Large intestine (tissue), 3 donors: ENCODE measurements at regions not wholly inside any gene's neighbourhood (a gene's known extent, or its start where the extent isn't known, plus 50 kb on each side); places are given as distances from the start of the nearest gene placed in this dataset.

Experiments used
- DNase-seq, 2 donors: peaks; one replicate each; pipeline versions ENCODE4 v3.0.0 to v3.0.0-alpha.2; 2013
- H3K27ac ChIP-seq: one replicate; pipeline ENCODE4 v1.5.1; 2013; ENCODE audit warnings: low read length
- H3K27me3 ChIP-seq: 2 replicates; pipeline ENCODE4 v1.6.1; 2013; ENCODE audit warnings: low read length; ENCODE audit not compliant: control insufficient read depth, insufficient read depth
- H3K36me3 ChIP-seq: 2 replicates; pipeline ENCODE4 v1.6.1; 2013; ENCODE audit warnings: low read length; ENCODE audit not compliant: control insufficient read depth, insufficient read depth
- H3K4me1 ChIP-seq: one replicate; pipeline ENCODE4 v1.6.1; 2013; ENCODE audit warnings: low read length; ENCODE audit not compliant: control insufficient read depth, insufficient read depth
- H3K4me3 ChIP-seq: one replicate; pipeline ENCODE4 v1.5.1; 2013; ENCODE audit warnings: low read length
- H3K9me3 ChIP-seq: one replicate; pipeline ENCODE4 v1.6.1; 2013; ENCODE audit warnings: mild to moderate bottlenecking, low read depth, low read length, moderate library complexity; ENCODE audit not compliant: control insufficient read depth
- WGBS: methylation state at CpG from one replicate; pipeline ENCODE4 v1.1.5; 2013; ENCODE audit warnings: low lambda C conversion rate; ENCODE audit not compliant: insufficient coverage; 5-methylcytosine and 5-hydroxymethylcytosine counted together

DNA sequence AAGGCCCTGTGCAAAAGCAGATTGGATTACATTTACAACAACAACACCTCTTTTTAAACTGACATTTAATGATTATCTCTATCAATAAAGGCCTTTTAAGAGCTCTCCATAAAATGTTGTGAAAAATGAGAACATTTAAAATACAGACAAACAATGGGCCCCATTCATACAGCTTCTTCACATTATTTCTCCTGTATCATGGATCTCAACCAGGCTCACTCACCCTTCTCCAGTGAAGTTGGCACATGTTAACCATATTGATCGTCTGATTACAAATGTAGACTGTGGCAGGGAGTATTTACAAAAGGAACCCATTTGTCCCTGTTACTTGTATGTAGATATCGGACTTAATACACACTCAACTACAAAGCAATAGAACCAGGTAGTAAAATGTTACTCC lies 220.2 kb upstream of the BTG1 start:
- H3K4me3 ChIP-seq, result no peak overlapping the region
- no peaks in the 10 kb centered on the region for H3K27me3 ChIP-seq
- DNase-seq, result no peak
- no peaks in the 10 kb centered on the region for H3K36me3 ChIP-seq
- H3K4me1 ChIP-seq, result peaks cover 9% of the 10 kb centered on the region
- H3K27ac ChIP-seq, result no peak overlapping the region
- no peaks in the 10 kb centered on the region for H3K9me3 ChIP-seq
- WGBS, result 100% methylated on average over 1 of the region's 2 CpGs

DNA sequence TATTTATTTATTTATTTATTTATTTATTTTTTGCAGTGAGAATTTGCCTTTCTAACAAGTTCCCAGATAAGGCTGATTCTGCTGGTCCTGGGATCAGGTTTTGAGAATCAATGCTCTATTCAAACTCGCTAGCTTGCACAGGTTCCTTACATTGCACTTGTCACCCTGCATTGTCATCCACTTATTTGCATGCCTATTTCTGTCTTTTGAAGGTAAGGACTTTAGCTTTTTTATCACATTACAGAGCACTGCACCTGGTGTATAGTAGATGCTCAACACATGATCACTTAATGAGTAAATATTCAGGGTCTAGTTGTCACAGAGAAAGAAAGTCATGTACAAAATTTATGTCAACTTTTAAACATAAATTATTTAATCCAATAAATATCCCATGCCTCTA lies 219.7 kb upstream of the BTG1 start:
- peaks cover 9% of the 10 kb centered on the region for H3K4me1 ChIP-seq
- H3K36me3 ChIP-seq, result no peaks in the 10 kb centered on the region
- WGBS, result 100% methylated on average over 1 of the region's 1 CpG
- no peaks in the 10 kb centered on the region for H3K9me3 ChIP-seq
- H3K4me3 ChIP-seq, result no peak overlapping the region
- no peak overlapping the region for H3K27ac ChIP-seq
- no peak for DNase-seq
- no peaks in the 10 kb centered on the region for H3K27me3 ChIP-seq

DNA sequence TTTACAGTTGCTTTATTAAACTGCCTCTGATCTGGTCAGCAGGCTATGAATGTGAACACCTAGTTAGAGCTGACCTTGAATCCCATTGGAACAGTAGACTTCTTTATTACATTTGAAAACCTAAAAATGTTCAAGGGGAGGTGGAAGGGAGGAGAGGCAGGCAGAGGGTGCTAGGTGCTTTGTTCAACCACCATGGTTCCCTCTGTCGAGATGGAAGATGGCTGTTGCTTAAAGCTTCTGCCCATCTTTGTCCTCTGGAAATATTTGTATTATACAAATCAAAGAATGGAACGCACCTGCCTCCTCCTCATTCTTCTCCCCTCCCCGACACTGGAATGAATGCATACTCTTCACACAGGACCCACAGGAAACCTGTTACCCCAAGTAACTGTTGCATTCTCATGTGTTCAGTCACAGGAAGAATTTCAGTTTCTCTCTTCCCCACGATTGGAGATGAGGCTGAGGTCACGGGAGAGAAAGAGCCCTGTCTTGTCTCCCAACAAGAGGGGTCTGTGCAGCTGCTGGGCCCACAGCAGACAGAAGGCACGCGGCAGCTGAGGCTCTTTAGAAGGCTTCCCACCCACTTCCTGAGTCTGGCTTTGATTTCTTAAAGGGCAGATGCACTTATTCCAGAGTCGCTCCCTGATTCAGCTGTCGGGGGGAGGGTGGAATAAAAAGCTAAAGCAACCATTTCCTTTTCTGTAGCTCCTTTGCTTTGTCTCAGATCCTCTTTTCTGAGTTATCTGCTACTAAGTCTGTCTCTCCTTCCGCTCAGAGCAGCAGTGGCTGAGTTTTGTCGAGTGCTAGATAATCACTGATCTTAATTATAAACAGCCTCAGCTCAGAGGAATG lies 217.9 kb upstream of the BTG1 start:
- H3K36me3 ChIP-seq, result no peaks in the 10 kb centered on the region
- peaks cover 9% of the 10 kb centered on the region for H3K4me1 ChIP-seq
- peak overlapping the region; percentile 1 for H3K27ac ChIP-seq
- DNase-seq, result peak; percentile 25 to 37
- 72% methylated on average over 2 of the region's 11 CpGs for WGBS
- no peak overlapping the region for H3K4me3 ChIP-seq
- H3K9me3 ChIP-seq, result no peaks in the 10 kb centered on the region
- no peaks in the 10 kb centered on the region for H3K27me3 ChIP-seq

DNA sequence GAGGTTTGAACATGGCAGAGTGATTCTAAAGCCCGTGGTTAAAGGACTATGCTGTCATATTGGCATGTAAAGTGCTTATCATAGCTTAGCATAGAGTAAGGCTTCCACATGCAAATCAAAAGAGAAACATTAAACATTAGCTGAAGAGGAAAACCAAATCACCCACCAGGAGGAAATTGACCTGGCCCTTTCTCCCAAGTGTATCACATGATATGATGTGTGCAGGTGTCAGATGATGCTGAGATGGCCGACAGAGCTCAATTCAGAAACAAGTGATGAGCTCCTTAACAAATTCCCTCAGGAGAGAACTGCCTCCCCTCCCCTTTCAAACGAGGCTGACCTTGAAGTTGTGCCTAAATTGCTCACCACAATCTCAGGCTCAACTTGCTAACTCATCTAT lies 217.1 kb upstream of the BTG1 start:
- WGBS, result no CpG with 5 or more reads among the region's 3 CpGs

DNA sequence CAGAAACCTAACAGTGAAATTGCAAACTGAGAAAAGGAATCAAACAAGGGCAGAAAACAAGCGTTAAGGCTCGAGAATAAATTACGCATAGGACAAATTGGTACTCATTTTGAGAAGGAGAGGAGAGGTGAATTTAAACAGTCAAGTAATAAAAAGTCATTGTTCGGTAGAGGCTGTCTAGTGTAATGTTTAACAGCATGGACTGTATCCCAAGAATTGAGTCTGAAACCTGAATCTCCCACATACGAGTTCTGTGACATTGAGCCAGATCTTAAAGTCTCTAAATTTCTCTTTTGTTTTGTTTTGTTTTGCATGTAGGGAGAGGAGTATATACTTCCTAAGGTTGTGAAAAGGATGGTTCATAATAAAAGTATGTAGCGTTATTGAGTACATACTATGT lies 216.5 kb upstream of the BTG1 start:
- Histone ChIP-seq H3K4me3 (no peak overlapping the region), H3K27me3 (no peaks in the 10 kb centered on the region), H3K4me1 (peaks cover 9% of the 10 kb centered on the region), H3K9me3 (no peaks in the 10 kb centered on the region), H3K27ac (no peak overlapping the region), H3K36me3 (no peaks in the 10 kb centered on the region)
- WGBS, result 34% methylated on average over 4 of the region's 6 CpGs
- peak in 1 of 2 donors; percentile 14 for DNase-seq

More for the DNA sequence above, 217.1 kb upstream of the BTG1 start:
- Histone ChIP-seq H3K36me3 (no peaks in the 10 kb centered on the region), H3K27ac (no peak overlapping the region), H3K9me3 (no peaks in the 10 kb centered on the region), H3K4me3 (no peak overlapping the region), H3K27me3 (no peaks in the 10 kb centered on the region), H3K4me1 (peaks cover 9% of the 10 kb centered on the region)
- peak in 1 of 2 donors; percentile 12 for DNase-seq

DNA sequence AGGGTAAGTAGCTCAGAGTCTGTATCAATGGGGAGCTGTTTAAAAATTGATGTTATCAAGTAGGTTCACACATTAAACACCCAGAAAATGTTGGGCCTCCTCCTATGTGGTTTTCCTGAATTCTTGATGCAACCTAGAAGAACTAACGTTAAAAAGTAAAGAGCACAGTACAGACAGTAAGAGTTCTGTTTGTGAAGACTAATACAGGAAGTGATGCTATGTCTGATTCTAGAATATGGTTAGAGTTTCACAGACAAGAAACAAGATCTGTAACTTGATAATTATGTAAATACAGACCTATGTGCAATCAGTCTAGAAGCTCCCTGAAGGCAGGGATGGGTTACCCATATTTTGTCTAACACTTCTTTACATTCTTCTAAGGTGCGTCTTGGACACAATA lies 214.9 kb upstream of the BTG1 start:
- Histone ChIP-seq H3K36me3 (no peaks in the 10 kb centered on the region), H3K4me1 (peaks cover 9% of the 10 kb centered on the region), H3K27me3 (no peaks in the 10 kb centered on the region), H3K4me3 (no peak overlapping the region), H3K9me3 (no peaks in the 10 kb centered on the region), H3K27ac (no peak overlapping the region)
- no peak for DNase-seq
- 70% methylated on average over 2 of the region's 2 CpGs for WGBS

DNA sequence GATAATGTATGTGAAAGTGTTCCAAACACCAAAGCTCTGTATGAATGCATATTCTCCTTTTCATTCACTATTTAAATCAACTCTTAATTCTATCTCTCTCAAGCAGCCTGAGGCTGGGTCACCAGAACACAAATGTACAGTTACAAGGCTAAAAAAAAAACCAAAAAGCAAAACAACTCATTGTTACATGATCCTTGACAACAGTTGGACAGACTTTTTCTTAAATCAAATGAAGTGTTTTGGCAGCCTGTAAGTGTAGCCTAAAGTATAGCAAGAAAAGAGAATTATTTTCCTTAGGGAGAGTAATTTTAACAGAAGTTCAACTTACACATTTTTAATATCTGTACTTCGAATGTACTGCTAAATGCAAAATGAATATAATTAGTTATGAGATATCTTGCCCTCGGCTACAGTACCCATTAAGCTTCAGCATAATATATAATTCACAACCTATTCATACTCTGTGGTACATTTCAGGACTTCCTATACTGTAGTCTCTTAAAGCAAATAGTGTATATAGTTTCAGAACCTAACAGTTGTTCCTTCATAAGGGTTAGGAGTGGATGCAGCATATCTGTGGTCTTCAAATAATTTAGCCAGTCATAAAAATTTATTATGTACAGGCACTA lies 214.0 kb upstream of the BTG1 start:
- WGBS, result 100% methylated on average over 2 of the region's 2 CpGs
- H3K4me3 ChIP-seq, result no peak overlapping the region
- DNase-seq, result no peak
- H3K36me3 ChIP-seq, result no peaks in the 10 kb centered on the region
- H3K9me3 ChIP-seq, result no peaks in the 10 kb centered on the region
- no peaks in the 10 kb centered on the region for H3K27me3 ChIP-seq
- H3K27ac ChIP-seq, result no peak overlapping the region
- H3K4me1 ChIP-seq, result peaks cover 9% of the 10 kb centered on the region

DNA sequence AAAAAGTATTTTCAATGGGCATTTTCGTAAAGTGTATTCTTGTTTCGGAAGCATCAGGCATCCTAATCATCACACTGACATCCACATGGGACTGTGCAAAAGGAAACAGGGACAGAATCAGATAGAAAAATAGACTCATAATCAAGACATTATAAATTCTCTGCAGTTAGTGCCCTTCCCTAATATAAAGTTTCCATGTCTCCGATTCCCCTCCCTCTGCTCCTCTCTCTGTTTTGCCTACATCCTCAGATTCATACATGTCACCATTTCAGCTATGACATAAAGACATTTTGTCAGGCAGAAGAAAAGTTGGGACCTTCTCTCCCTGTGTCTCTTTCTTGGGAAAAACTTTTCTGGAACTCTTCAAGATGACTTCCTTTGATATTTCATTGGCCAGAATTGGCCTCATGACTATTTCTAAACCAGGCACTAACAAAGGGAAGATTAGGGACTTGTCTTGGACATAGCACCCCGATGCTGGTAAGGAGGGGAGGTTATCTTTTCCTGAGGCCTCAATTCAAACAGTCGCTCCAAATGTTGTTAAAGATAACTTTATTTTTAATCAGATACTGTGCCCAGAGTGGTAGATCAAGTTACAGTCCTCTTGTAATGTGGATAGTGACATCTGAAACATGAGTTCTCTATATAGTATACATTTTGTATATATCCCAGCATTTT lies 212.1 kb upstream of the BTG1 start:
- H3K4me1 ChIP-seq, result peaks cover 9% of the 10 kb centered on the region
- no peaks in the 10 kb centered on the region for H3K9me3 ChIP-seq
- no peak for DNase-seq
- no peaks in the 10 kb centered on the region for H3K27me3 ChIP-seq
- 100% methylated on average over 3 of the region's 5 CpGs for WGBS
- H3K27ac ChIP-seq, result no peak overlapping the region
- no peak overlapping the region for H3K4me3 ChIP-seq
- H3K36me3 ChIP-seq, result no peaks in the 10 kb centered on the region

DNA sequence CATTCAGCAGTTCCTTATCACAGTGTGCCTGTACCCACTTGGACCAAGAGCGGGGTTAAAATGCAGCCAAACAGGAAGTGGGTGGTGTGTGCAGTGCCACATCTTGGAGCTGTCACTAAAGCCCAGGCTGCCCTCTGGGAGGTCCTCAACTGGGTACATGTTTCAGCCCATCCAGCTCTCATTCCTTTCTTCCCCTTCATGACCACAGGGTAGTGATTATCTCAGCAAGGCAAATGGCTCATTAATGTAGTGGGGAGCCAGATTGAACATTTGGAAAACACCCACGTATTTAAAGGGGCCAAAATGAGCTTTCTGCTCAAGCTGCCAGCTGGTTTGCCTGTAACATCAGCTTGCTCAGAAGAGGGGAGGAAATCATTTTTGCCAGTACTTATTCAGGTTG lies 210.8 kb upstream of the BTG1 start:
- no CpG with 5 or more reads among the region's 2 CpGs for WGBS

DNA sequence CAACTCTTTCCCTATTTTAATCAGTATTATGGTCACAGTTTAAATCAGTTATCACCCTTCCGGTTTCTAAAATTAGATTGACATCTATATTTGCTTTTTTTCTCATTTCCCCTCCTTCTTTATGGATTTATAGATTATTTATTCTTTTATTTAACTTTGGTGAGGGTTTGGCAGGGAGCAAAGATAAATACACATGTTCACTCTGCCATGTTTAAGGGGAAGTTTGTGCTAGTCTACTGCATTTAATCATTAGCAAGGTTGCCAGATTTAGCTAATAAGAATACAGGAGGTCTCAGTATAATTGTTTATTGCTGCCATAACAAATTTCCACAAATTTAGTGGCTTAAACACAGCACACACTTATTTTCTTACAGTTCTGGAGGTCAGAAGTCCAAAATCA lies 204.0 kb upstream of the BTG1 start:
- no peak for DNase-seq
- no peaks in the 10 kb centered on the region for H3K27me3 ChIP-seq
- H3K9me3 ChIP-seq, result no peaks in the 10 kb centered on the region
- H3K4me1 ChIP-seq, result peaks cover 5% of the 10 kb centered on the region
- 67% methylated on average over 1 of the region's 1 CpG for WGBS
- H3K27ac ChIP-seq, result no peak overlapping the region
- H3K4me3 ChIP-seq, result no peak overlapping the region
- H3K36me3 ChIP-seq, result no peaks in the 10 kb centered on the region

More for the DNA sequence above, 210.8 kb upstream of the BTG1 start:
- DNase-seq, result no peak
- no peaks in the 10 kb centered on the region for H3K36me3 ChIP-seq
- no peaks in the 10 kb centered on the region for H3K9me3 ChIP-seq
- no peaks in the 10 kb centered on the region for H3K4me1 ChIP-seq
- H3K27ac ChIP-seq, result no peak overlapping the region
- no peaks in the 10 kb centered on the region for H3K27me3 ChIP-seq
- H3K4me3 ChIP-seq, result no peak overlapping the region
